Suppressor macrophage treated with lipopolysaccharide for 4 hours (primary cell): ENCODE measurements at regions not wholly inside any gene's neighbourhood (a gene's known extent, or its start where the extent isn't known, plus 50 kb on each side); places are given as distances from the start of the nearest gene placed in this dataset.

Source experiments
- DNase-seq: peaks from one replicate; pipeline ENCODE4 v3.0.0-alpha.2; 2020

DNA sequence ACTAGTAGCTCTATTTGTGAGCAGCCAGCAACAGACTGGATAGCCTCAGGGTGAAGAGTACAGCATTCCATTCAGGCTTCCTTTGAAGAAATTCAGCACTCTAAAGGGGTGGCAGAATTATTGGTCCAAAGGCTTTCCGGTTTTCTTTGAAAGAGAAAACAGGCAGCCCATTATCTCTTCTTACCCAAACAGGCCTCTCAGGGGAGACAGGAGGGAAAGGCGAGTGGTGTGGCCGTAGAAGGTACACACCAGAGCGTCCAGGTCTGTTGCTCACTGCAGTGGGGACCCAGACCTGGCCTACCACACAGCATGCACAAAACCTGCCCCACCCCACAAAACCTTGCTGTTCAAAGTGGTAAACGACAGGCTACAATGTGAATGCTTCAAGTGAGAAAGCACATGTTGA is 83.3 kb downstream of the ZNF608 start:
- no peak for DNase-seq

DNA sequence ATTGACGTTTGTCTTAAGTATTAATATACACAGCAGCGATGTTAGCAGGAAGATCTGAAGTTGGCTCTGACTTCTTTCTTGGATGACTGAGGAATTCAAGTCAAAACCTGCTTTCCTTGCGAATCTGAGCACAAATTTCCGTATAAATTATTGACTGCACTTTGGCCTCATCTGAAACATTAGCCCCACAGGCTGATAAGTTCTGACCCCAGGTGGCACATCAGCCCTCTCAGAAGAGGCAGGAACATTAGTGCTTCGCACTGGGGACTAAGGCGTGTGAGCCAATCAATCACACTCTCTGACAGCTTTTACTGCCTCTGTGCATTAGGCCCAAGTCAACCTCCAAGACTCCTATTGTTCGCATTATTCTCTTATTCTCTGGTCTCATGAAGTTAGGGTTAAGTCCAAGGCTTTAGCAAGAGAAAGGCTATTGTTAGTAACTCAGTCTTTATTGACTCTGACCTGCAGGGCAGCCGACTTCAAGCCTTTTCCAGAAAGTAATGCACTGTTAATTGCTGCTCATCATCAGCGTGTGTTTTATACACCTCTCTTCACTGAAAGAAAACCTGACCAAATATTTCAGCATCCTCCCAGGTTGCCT is 84.2 kb downstream of the ZNF608 start:
- no peak for DNase-seq

DNA sequence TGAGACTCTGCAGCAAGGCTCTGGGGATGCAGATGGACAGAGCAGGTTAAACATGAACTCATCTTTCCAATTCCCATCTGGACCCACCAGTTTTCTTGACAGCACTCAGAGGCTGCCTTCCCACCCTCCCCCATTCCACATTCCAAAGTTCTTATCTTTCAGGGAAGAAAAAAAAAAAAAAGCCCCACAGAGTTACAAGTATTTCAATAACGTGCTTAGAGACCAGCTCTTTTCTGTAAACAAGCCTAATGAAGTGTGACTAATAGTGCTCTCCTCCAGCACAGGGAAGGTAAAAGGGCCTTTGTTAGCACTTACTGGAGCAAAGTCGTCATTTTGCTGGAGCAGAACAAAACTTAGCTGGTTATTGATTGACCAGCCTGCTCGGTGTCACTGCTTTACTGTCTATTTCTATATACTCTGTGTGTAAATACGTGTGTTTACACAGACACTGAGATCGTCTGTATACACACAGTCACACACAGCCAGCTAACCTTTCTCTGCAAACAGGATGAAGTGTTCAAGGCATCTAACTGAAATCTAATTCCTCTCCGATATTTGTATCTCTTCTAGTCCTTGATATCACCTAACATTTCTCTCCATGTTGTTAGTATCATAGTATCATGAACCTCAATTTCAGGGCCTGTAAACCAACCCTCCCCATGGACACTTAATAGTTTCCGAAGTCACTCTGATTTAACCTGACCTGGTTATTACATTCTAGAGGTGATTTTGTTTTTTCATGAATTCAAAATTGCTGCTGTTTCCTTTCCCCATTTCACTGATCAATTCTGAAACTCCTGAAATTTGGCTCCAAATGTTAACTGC is 84.9 kb downstream of the ZNF608 start:
- DNase-seq: no peak

DNA sequence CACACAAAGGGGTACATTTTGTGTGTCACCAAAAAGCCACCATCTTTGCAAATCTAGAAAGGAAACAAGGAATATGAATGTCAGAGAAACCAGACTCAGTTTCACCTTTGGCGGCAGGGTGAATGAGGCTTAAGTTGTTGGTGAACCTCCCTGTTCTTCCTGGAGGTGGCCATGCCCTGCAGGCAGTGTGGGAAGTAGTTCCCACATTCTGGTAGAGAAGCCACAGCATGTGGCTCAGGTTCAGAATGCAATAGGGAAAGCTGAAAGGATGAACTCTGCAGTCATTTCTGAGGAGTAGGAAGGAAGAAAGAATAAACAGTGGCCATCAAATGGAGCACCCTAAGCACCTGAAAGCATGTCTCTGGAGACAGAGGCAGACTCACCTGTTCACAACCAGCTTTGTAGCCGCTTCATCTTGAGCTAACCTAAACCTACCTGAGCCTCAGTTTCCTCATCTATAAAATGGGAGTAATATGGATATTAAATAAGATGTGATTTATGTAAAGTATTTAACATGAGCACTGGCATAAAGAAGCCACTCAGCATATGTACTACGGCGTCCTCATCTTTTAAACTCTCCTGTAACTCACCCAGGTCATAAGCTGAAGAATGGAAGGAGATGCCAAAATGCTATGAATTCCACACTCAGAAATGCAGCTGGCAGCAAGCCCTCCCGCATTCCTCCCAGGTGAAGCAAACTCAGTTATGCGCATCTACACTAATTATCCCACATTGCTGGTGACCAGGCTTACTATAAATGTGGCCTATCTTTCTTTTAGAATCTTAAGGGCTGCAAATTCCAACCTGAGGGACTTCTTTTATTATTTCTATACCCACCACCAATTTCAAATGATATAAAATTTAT is 86.0 kb downstream of the ZNF608 start:
- no peak for DNase-seq

DNA sequence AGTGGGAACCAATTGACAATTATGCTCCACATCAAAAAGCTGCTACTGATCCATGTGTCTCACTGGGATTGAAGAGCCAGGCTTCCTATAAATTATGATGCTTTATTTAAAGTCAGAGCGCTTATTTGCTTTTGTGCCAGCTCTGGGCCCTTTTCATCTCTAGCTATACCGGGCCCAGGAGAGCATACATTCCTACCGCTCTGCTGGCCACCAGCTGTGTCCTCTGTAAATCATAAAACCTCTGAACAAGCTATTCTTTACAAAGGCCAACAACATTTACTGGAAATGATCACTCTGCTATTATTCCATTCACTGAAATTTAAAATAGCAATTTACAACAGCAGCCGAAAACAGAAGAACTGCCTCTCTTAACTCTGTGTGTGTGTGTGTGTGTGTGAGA is 86.6 kb downstream of the ZNF608 start:
- no peak for DNase-seq

DNA sequence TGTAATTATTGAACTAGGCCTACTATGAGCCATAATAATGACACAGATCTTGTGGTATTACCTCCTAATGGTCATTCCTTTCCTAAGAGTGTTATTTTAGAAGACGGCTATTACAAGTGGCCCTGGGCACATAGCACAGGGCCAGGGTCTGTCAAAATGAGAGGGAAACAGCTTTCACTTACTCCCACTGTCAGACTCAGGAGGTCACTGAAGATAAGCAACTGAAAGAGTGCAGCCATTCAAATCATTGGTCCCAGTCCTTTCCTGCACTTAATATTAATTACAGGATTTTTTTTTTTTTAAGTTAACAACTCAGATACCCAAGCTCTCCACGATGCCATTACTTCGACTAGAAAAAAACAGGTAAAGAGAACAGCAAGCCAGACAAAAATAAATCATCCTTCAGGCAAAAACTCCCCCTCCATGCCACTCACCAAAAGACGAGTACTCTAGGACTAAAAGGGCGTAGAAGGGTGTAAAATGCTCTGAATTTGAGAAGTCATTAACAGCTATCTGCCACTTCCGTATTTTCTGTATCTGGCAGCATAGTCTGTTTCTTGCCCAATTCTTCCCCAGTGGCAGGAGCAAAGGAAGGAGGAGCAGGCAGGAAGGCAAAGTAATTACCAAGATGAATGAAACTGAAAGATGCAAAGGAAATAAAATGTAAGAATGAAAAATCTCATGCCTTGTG is 87.4 kb downstream of the ZNF608 start:
- DNase-seq: peak; percentile 78

DNA sequence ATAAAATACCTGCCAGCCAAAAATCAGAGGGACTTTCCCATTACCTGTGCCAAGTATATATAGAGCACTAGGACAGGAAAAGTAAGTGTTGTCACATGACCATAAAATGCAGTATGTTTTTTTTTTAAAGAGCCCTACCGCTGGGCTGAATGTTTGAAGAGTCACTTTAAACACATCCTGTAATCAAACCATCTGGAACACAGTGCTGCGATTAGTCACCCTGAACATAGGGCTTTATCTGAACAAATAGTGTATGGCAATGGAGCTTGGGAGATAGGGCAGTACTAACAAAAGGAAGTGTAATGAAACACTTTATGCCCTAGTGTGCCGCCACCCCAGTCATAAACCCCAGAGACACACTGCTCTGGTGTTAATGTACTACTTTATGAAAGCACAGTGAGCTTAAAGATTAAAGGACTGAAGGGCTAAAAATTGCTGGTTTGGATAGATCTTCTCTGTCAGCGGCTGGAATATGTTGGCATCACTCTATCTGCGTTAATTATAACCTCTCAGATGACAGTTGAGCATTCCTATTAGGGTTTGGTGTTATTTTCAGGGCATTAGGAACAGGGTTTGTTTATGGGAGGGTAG is 90.4 kb downstream of the ZNF608 start:
- DNase-seq: no peak

DNA sequence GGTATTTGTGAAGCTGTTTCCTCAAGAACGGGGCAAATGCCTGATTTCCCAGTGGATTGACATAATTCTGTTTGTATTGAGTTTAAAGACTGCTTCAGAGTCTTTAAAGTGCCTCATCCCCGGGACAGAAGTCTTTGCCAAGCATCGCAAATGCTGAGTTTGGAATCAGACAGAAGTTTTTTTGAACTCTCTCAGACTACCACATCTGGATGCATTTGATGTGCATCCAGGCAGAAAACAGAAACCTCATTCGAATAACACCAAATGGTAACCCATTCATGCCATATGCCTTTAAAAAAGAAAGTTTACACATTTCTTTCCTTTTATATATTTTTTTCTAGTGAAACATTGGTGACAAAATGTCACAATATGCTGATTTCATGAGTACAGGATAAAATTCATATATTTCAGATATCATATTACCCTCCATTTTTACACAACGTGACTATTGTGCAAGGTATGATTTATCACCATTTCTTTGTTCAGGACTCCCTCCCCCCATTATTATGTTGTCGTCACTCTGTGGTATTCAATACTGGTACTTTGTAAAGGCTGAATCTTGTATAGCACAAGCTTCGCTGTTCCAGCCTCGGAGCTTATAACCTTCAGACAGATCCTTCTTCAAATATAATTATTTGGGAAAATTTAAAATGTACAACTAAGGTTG is 91.1 kb downstream of the ZNF608 start:
- no peak for DNase-seq

DNA sequence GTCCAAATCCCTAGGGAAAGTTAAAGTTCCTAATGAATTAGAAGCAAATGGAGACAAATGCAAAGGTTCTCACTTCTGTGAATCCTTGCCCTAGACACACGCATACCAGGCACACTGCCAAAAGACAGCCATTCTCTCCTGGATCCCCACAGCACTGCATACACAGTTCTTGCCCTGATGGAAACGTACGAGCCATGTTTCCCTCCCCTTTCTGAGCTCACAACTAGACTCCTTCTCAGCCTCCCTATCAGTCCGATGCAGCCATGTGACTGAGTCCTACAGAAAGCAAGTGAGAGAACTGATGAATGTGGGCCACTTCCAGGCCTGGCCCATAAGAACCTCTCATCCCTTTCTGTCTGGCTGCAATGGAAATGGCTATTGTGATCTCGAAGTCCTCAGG is 92.0 kb downstream of the ZNF608 start:
- DNase-seq: no peak

DNA sequence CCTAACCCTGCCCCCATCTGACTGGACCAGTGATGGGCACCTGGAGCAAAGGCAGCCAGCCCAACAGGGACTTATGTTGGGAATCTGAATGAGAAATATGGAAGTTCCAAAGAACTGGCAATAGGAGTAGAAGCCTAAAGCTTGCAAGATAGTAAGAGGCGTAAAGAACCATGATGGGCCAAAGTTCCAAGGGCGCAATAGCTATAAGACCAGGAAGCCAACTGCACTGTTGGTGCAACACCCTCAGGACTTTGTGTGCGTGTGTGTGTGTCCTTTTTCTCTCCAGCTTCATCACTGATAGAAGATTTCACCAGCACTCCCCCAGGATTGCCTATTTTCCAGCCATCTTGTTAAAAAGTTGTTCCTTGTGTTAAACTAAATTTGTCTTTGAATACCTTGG is 92.8 kb downstream of the ZNF608 start:
- DNase-seq: no peak

DNA sequence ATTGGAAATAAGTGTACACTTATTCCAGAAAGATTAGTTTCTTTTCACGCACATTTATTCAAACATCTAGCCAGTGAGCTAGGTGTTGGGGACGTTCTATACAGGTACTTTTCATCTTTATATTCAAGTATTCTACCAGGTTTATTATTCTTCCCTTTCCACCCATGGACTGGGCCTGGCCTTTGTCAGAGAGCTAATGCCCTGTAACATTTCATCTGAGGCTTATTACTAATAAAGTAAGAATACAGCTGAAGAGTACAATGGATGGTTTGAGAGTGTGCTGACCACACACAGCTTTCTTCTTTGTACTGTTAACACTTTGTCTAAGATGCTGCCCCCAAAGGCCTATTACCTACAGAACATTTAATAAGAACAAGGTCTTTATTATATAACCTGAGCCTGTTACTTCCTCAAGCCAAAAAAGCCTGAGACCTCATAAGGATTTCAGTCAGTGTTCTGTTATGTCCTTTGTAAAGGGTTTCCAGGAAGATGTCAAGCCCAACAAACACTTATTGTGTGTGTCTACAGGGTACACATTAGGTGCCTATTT is 93.5 kb downstream of the ZNF608 start:
- DNase-seq: no peak

DNA sequence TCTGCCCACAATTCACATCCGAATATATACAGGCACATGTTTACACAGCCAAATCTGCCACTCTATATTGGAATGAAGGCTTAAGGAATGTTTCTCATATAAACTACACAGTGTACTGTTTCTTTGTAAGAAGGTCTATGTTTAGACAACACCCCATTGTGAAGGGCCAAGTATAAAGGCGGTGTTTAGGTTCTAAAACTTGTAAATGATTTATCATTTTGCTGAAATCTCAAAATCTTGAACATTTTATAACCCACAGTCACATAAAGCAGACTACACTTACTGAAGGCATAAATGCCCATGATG is 94.0 kb downstream of the ZNF608 start:
- DNase-seq: no peak

DNA sequence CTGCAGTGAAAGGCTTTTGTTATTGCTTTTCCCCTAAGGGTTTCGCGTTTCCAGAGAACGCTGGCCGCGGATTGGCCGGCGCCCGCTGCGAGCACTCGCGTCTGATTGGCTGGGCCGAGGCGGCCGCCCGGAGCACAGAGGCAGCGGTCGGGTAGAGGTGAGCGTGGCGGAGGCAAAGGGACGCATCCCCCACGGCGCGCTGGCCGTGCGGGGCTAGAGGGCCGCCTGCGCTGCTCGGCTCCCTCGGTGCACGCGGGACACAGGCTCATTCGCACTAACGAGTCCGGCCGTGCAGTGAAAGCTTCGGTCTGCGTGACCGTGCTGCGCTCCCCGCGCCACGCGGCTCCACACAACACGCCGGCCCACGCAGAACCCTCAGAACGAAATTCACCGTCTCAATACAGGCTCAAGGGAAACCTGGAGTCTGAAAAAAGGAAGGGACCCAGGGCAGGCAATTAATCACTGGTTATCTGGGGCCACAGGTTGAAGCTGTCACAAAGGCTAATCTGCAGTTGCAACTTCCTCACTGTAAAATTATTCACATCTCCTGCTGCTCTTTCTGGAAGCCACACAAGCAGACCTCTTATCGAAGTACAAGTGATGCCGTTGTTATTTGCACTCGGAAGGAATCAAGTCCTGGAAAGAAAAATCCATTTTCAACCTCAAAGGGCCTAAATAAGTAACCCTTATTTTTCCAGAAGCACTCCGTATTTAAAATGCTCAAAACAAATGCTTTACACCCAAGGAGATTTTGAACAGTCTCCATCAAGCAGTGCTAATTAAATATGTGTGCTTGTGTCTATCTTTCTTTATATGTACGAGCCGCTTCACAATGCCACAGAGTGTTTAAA is 94.6 kb downstream of the ZNF608 start:
- peak; percentile 43 for DNase-seq

DNA sequence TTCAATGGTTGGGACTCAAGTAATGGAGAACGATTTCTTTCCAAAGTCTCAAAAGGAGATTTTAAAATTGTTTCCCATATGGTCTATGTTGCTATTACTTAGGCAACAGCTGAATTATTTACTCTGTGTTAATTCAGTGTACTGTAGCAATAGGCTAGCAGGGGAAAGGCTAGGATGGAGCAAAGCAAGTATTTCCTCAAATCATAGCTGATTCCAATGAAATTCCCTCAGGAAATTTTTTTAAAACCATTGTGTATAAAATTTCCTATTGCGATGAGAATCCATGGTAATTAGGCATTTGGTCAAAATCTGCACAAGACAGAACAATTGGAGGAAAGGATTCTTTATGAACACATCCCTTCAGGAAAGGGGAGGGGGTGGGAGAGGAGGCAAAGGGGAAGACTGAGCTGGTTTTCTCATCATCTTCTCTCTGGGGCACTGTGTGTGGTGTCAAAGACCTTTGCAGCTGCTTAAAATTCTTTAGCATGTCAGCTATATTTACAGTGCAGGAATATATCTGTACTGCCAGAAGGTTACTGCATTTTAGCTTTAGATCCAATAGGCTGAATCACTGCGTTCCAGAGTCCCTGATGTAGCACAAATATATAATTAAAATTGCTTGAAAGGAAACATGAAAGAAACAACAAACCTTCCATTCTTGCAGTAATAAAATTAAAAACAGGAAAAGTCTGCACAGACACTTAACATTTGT is 95.3 kb downstream of the ZNF608 start:
- no peak for DNase-seq

DNA sequence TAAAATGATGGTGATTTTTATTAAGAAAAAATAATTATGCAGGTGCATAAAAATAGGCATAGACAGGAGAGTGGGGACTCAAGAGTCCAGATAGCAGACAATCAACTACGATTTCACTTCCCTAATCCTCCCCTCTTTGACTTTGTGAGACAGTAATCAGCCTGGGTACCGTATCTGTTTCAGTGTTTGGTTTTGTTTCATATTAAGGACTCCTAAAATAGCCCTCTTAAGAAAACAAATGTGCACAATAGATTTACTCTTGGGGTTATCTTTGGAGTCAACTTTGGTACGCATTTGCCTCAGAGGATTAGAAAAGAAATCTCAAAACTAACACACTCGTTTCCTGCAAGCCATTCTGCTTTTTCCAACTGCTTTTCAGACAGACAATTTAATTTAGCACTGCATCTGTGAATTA is 96.3 kb downstream of the ZNF608 start:
- peak; percentile 36 for DNase-seq

DNA sequence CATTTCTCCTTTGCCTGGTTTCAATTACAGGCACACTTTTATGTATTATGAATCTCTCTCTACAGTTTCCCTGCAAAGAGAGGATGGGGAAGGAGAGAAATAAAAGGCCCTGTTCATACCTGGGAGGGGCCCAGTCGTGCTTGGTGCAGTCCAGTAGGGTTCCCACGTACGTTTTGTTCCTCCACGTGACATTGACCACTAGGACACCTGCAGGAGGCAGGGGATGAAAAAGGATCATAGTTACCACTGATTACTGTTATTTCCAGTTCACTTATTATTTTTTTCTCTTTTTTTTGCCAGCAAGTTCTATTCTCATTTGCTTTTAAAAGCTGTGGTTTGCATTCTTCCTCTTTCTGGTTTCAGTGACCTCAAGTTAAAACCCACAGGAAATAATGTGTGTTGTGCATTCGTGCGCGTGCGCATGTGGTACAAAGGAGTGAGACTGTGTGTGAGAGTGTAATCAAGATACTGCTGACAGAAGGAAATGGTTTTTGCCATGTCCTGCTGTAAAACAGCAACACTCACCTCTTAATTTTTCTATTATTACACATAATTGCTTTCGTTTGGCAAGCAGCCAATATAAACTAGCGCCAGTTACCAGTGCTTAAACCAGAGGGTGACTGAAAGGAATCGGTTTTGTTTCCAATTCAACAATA is 96.8 kb downstream of the ZNF608 start:
- DNase-seq: peak; percentile 94

DNA sequence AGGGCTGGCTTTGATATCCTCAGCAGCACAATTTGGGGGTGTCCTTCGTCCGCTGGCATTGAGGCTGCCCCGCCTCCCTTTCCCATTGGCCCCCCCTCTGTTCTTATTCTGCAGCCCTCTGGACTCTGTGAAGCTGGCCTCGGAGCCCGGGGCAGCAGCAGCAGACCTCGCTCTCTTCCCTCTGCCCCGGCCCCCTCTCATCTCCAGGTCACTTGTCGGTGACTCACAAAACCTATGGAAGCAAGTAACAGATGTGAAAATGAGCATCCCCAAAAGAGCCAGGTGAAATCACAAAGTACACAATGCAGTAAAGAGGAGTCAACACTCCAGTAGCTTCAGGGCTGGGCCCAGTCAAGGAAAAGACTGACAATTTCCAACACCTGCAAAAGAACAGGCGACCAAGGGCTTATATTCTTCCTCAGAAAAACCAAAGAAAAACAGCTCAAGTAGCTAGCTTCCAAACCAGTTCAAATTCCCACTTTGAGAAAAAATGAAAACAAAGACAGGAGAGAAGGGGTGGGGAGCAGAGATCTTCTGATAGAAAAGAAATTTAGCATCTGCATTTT is 97.5 kb downstream of the ZNF608 start:
- no peak for DNase-seq

DNA sequence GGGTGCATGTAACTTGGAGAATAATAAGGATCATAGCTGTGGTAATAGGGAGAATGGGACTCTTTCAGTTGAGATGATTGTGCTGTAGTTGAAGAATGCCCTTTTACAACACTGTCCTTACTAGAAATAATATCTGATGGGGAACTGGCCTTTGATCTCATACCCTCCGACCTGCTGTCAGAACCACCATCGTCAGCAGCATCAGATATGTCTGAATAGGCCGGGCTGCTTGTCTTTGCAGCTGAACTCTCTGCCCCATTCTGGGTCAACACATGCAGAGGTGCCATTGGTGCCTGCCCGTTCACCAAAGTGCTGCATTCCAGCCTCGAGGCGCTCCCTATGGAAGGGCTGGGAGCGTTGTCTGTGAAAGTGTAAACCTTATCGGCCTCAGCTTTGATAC is 99.1 kb downstream of the ZNF608 start:
- DNase-seq: no peak

DNA sequence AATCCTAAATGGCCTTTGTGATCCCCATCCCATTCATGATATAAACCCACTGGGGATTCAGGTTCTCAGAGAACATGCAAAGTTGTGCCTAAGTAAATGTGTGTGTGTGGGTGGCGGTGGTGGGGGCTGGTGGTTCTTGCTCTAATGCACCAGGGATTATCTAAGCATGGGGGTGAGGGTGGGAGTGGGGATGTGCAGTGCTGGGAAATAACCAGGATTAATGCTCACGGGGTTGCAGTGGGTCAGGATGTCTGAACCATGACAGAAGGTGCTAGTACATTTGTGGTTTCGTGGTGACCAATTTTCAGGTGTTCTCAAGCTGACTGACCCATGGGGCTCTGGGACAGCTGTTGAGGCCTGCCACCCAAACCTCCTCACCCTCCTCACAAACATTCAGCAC is 101.0 kb downstream of the ZNF608 start:
- DNase-seq: no peak

DNA sequence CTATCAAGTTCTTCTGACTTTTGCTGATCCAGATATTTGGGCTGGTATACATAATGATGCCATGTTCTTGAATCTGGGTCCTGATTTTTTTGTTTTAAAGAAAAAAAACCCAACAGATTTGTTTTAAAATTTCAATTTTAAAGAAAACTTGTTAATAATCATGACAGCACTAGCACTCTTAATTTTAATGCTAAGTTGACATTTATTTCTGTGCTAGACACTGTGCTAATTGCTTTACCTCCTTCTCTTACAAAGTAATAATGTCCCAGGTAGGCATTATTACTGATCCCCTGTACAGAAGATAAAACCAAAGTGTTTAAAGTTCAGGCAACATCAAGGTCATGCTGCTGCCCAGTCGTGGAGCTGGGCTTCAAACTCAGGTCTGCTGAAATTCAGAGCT is 101.9 kb downstream of the ZNF608 start:
- no peak for DNase-seq
